Lung (tissue), 11 donors: ENCODE measurements at regions not wholly inside any gene's neighbourhood (a gene's known extent, or its start where the extent isn't known, plus 50 kb on each side); places are given as distances from the start of the nearest gene placed in this dataset.

Experiments used
- ATAC-seq: fragments of 200-7000 bp; cut with Tn5 transposase; one replicate; pipeline ENCODE4 v1.9.1; 2020; ENCODE audit warnings: moderate number of reproducible peaks; ENCODE audit not compliant: insufficient read depth, low FRiP score
- DNase-seq, 3 donors: peaks; one replicate each; pipeline ENCODE4 v3.0.0-alpha.2; 2013 to 2017
- H3K27ac ChIP-seq, 2 donors: one replicate each; pipeline ENCODE4 v1.5.1; 2013; ENCODE audit warnings: mild to moderate bottlenecking in 2 of 2, moderate library complexity in 2 of 2, control low read depth in 1 of 2, inconsistent platforms in 1 of 2, low read depth in 1 of 2, low read length in 1 of 2
- H3K27me3 ChIP-seq, 3 donors: one replicate each; pipeline ENCODE4 v1.5.1; 2013; ENCODE audit warnings: low read length in 2 of 3; ENCODE audit not compliant: control insufficient read depth in 3 of 3, insufficient read depth in 3 of 3
- H3K36me3 ChIP-seq, 4 donors: one replicate each; pipeline ENCODE4 v1.5.1; 2013; ENCODE audit warnings: low read length in 4 of 4, mild to moderate bottlenecking in 1 of 4, moderate library complexity in 1 of 4; ENCODE audit not compliant: control insufficient read depth in 4 of 4, insufficient read depth in 4 of 4
- H3K4me1 ChIP-seq, 5 donors: one replicate each; pipeline ENCODE4 v1.5.1; 2013; ENCODE audit warnings: low read length in 5 of 5, mild to moderate bottlenecking in 2 of 5, moderate library complexity in 1 of 5; ENCODE audit not compliant: control insufficient read depth in 5 of 5, insufficient read depth in 5 of 5
- H3K4me3 ChIP-seq: one replicate; pipeline ENCODE4 v1.5.1; 2013; ENCODE audit warnings: mild to moderate bottlenecking, control low read depth, moderate library complexity
- H3K9ac ChIP-seq, 2 donors: one replicate each; pipeline ENCODE4 v1.5.1; 2013; ENCODE audit warnings: low read length in 2 of 2, control low read depth in 1 of 2; ENCODE audit not compliant: insufficient read depth in 1 of 2
- H3K9me3 ChIP-seq, 4 donors: one replicate each; pipeline ENCODE4 v1.5.1; 2013; ENCODE audit warnings: low read length in 3 of 4, mild to moderate bottlenecking in 1 of 4, moderate library complexity in 1 of 4; ENCODE audit not compliant: control insufficient read depth in 4 of 4, insufficient read depth in 3 of 4
- WGBS, 2 donors: extraction: QIAGEN DNeasy Blood & Tissue Kit; methylation state at CpG; one replicate each; pipeline ENCODE4 v1.1.7; 2013; 5-methylcytosine and 5-hydroxymethylcytosine counted together
- TF ChIP-seq, protein P1 (sequence below): IDR thresholded peaks from 2 replicates; pipeline ENCODE4 v1.5.1; 2012; ENCODE audit warnings: mild to moderate bottlenecking; ENCODE audit errors: control extremely low read depth, extremely low read depth
- donor health status: control.
- donor health status: control.
- donor health status: Bipolar disorder and iron deficiency.
- donor health status: healthy.
- donor health status: DM: yes; HTN: yes; CAD: no.

DNA sequence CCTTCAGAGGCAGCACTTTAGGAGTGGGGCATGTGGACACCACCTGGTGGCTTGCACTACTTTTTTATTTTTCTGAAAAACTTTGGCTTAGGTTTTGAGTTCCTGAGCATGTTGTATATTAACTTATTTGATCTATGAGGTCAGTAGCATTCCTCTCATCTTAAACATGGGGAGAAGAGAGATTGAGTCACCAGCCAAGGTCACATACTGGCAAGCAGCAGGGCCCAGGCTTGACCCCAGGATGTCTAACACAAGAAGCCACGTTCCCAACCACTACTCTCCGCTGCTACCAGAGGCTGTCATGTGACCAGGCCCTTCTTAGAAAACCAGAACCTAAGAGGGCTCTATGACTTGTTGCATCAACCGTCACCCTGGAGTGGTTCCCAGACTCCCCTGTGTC is 210.3 kb upstream of the GPR26 start:
- Histone ChIP-seq H3K4me3 (no peak overlapping the region), H3K27ac (no peak overlapping the region), H3K9me3 (no peaks in the 10 kb centered on the region), H3K9ac (no peak overlapping the region), H3K27me3 (peaks cover 0 to 14% (median 7%) of the 10 kb centered on the region in 3 donors), H3K4me1 (no peaks in the 10 kb centered on the region), H3K36me3 (no peaks in the 10 kb centered on the region)
- ATAC-seq (no peak), DNase-seq (no peak)
- TF ChIP-seq, protein P1, sequence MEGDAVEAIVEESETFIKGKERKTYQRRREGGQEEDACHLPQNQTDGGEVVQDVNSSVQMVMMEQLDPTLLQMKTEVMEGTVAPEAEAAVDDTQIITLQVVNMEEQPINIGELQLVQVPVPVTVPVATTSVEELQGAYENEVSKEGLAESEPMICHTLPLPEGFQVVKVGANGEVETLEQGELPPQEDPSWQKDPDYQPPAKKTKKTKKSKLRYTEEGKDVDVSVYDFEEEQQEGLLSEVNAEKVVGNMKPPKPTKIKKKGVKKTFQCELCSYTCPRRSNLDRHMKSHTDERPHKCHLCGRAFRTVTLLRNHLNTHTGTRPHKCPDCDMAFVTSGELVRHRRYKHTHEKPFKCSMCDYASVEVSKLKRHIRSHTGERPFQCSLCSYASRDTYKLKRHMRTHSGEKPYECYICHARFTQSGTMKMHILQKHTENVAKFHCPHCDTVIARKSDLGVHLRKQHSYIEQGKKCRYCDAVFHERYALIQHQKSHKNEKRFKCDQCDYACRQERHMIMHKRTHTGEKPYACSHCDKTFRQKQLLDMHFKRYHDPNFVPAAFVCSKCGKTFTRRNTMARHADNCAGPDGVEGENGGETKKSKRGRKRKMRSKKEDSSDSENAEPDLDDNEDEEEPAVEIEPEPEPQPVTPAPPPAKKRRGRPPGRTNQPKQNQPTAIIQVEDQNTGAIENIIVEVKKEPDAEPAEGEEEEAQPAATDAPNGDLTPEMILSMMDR = no peak
- 59 to 86% methylated on average over 3 of the region's 3 CpGs for WGBS, 2 donors

DNA sequence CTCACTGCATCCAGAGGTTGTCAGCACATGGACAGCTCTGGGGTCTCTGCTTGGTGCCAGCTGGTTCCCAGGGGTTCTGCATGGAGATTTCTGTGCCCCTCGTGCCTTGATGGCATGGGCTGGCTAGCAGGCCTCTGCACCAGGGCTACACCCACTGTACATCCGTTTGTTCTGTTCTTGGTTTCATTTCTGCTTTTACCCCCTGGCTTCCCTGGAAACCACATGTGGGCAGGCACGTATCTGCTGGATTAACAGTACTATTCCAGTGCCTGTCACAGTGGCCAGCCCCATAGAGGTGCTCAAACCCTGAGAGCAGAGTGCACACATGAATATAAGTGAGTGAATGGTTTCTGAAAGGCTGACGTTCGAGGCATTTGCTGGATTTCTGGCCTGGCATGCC is 207.2 kb upstream of the GPR26 start:
- ATAC-seq = no peak
- H3K9ac ChIP-seq = no peak overlapping the region
- H3K9me3 ChIP-seq = no peaks in the 10 kb centered on the region
- no peak overlapping the region for H3K27ac ChIP-seq
- WGBS, 2 donors = 62 to 78% methylated on average over 5 of the region's 5 CpGs
- TF ChIP-seq, protein P1 = no peak
- no peaks in the 10 kb centered on the region for H3K36me3 ChIP-seq
- no peak overlapping the region for H3K4me3 ChIP-seq
- H3K27me3 ChIP-seq = peaks cover 0 to 11% (median 0%) of the 10 kb centered on the region in 3 donors
- DNase-seq = no peak
- H3K4me1 ChIP-seq = no peaks in the 10 kb centered on the region

DNA sequence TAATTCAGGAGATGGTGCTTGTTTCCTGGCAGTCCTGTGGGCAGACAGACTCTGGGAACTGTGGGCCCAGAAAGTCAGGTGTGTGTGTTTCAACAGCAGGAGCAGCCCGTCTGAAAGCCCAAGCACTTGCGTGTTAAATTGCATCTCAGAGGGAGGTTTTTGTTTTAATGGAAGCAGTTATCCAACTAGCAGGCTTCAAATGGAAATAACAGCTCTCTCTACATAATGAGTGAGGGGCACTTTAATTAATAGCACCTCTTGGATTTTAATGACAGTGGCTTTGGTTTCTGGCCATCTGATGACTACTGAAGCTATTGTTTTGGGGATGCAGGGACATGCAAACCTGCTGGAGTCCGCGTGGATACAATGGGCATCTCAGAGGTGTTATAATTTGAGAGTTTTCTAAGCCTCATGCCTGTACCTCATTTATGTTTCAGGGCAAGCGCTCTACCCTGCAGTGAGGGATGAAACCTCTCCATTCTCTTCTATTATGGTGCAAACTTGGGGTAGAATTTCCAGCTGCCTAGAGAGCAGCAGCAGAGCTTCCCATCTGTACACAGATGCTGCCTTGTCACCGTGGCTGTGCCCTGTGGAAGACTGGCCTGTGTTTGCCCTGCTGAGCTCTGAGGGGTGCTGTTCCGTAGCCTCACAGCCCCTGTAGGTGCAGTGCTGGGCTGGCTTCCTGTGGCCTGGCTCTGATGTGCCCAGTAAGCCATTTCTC is 206.6 kb upstream of the GPR26 start:
- Histone ChIP-seq H3K36me3 (no peaks in the 10 kb centered on the region), H3K4me3 (no peak overlapping the region), H3K4me1 (no peaks in the 10 kb centered on the region), H3K27me3 (peaks cover 0 to 11% (median 0%) of the 10 kb centered on the region in 3 donors), H3K27ac (no peak overlapping the region), H3K9me3 (no peaks in the 10 kb centered on the region), H3K9ac (no peak overlapping the region)
- ATAC-seq (no peak), DNase-seq (no peak)
- WGBS, 2 donors = 63 to 70% methylated on average over 7 of the region's 7 CpGs
- TF ChIP-seq, protein P1 = no peak

DNA sequence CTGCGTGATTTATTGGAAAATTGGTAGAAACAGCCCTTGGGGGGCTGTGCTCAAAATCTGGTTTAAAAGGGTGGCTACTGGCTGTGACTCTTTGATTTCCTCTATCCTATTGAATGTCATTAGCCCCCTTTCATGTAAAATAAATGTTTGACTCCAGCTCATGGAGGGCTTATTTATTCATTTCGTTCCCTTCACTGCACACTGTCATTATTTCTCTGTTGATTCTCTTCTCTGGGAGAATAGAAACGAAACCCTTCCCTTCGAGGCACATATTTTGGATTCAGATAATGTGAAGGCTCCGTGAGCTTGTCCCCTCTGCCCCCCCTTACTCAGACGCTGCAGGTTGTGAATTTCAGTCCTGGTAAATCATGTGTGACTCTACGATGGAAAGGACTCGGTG is 203.9 kb upstream of the GPR26 start:
- Histone ChIP-seq H3K36me3 (no peaks in the 10 kb centered on the region), H3K4me3 (no peak overlapping the region), H3K4me1 (no peaks in the 10 kb centered on the region), H3K27me3 (peaks cover 0 to 2% (median 0%) of the 10 kb centered on the region in 3 donors), H3K27ac (no peak overlapping the region), H3K9ac (no peak overlapping the region), H3K9me3 (no peaks in the 10 kb centered on the region)
- ATAC-seq (no peak), DNase-seq (no peak)
- WGBS, 2 donors = 81 to 90% methylated on average over 8 of the region's 8 CpGs
- TF ChIP-seq, protein P1 = no peak
